Trophoblast cell (in vitro differentiated cells and primary cell): ENCODE measurements at regions not wholly inside any gene's neighbourhood (a gene's known extent, or its start where the extent isn't known, plus 50 kb on each side); places are given as distances from the start of the nearest gene placed in this dataset.

Experiments
- DNase-seq, 2 donors: peaks; one replicate each; pipeline ENCODE4 v3.0.0-alpha.2; 2016
- H2AFZ ChIP-seq: 2 replicates; pipeline ENCODE4 v1.6.1; 2013; ENCODE audit warnings: low read length, moderate library complexity, mild to moderate bottlenecking; ENCODE audit not compliant: insufficient read depth, poor library complexity
- H2AK5ac ChIP-seq: 2 replicates; pipeline ENCODE4 v1.6.1; 2013; ENCODE audit warnings: mild to moderate bottlenecking, low read length
- H2BK120ac ChIP-seq: 2 replicates; pipeline ENCODE4 v1.6.1; 2013; ENCODE audit warnings: low read length, mild to moderate bottlenecking, moderate library complexity; ENCODE audit not compliant: insufficient read depth, poor library complexity
- H2BK12ac ChIP-seq: 2 replicates; pipeline ENCODE4 v1.6.1; 2013; ENCODE audit warnings: mild to moderate bottlenecking, low read length, moderate library complexity
- H2BK5ac ChIP-seq: 2 replicates; pipeline ENCODE4 v1.6.1; 2013; ENCODE audit warnings: low read length, low read depth, moderate library complexity, mild to moderate bottlenecking; ENCODE audit not compliant: poor library complexity
- H3K14ac ChIP-seq: 2 replicates; pipeline ENCODE4 v1.6.1; 2013; ENCODE audit warnings: mild to moderate bottlenecking, low read length
- H3K18ac ChIP-seq: 2 replicates; pipeline ENCODE4 v1.6.1; 2013; ENCODE audit warnings: mild to moderate bottlenecking, low read length
- H3K23ac ChIP-seq: 2 replicates; pipeline ENCODE4 v1.6.1; 2013; ENCODE audit warnings: low read length
- H3K27ac ChIP-seq: 2 replicates; pipeline ENCODE4 v1.5.1; 2013; ENCODE audit warnings: low read depth, mild to moderate bottlenecking, inconsistent platforms, low read length, moderate library complexity
- H3K27me3 ChIP-seq: 2 replicates; pipeline ENCODE4 v1.6.1; 2013; ENCODE audit warnings: inconsistent platforms, mild to moderate bottlenecking, low read length, moderate library complexity; ENCODE audit not compliant: insufficient read depth
- H3K36me3 ChIP-seq, 2 experiments: 1 replicate in 1 of 2; 2 replicates in 1 of 2; pipeline ENCODE4 v1.6.1; 2013; ENCODE audit warnings: low read length in 2 of 2, mild to moderate bottlenecking in 2 of 2, moderate library complexity in 1 of 2; ENCODE audit not compliant: insufficient read depth in 2 of 2, control insufficient read depth in 1 of 2
- H3K4ac ChIP-seq: 2 replicates; pipeline ENCODE4 v1.6.1; 2013; ENCODE audit warnings: low read depth, mild to moderate bottlenecking, low read length, moderate library complexity
- H3K4me1 ChIP-seq, 2 experiments: 1 replicate in 1 of 2; 2 replicates in 1 of 2; pipeline ENCODE4 v1.6.1; 2013; ENCODE audit warnings: low read length in 2 of 2, mild to moderate bottlenecking in 2 of 2, moderate library complexity in 1 of 2; ENCODE audit not compliant: insufficient read depth in 2 of 2, control insufficient read depth in 1 of 2
- H3K4me2 ChIP-seq: 2 replicates; pipeline ENCODE4 v1.6.1; 2013; ENCODE audit warnings: inconsistent platforms, mild to moderate bottlenecking, low read length, moderate library complexity
- H3K4me3 ChIP-seq: 2 replicates; pipeline ENCODE4 v1.5.1; 2013; ENCODE audit warnings: mild to moderate bottlenecking, low read depth, low read length, inconsistent platforms
- H3K79me1 ChIP-seq: one replicate; pipeline ENCODE4 v1.6.1; 2013; ENCODE audit warnings: low read length
- H3K79me2 ChIP-seq: 2 replicates; pipeline ENCODE4 v1.6.1; 2013; ENCODE audit warnings: low read length, mild to moderate bottlenecking; ENCODE audit not compliant: control insufficient read depth, insufficient read depth, poor library complexity
- H3K9ac ChIP-seq: 2 replicates; pipeline ENCODE4 v1.6.1; 2013; ENCODE audit warnings: mild to moderate bottlenecking, low read length
- H3K9me3 ChIP-seq: 2 replicates; pipeline ENCODE4 v1.6.1; 2013; ENCODE audit warnings: low read depth, mild to moderate bottlenecking, control low read depth, inconsistent platforms, low read length; ENCODE audit not compliant: insufficient read depth
- H4K12ac ChIP-seq: 2 replicates; pipeline ENCODE4 v1.6.1; 2013; ENCODE audit warnings: low read depth, mild to moderate bottlenecking, low read length, moderate library complexity
- H4K8ac ChIP-seq: 2 replicates; pipeline ENCODE4 v1.6.1; 2013; ENCODE audit warnings: low read depth, mild to moderate bottlenecking, low read length, moderate library complexity
- H4K91ac ChIP-seq: one replicate; pipeline ENCODE4 v1.6.1; 2013; ENCODE audit warnings: low read depth, mild to moderate bottlenecking, low read length, moderate library complexity
- WGBS: extraction: QIAGEN DNeasy Blood & Tissue Kit; methylation state at CpG from one replicate; pipeline ENCODE4 v1.1.7; 2013; ENCODE audit warnings: missing lambda C conversion rate; ENCODE audit not compliant: insufficient read length, insufficient coverage; ENCODE audit errors: extremely low coverage; 5-methylcytosine and 5-hydroxymethylcytosine counted together

GRCh38 chr4:141812158-141812557, 175.8 kb downstream of the IL15 start:
- no peak overlapping the region for H4K12ac ChIP-seq
- H3K9me3 ChIP-seq: no peaks in the 10 kb centered on the region
- H3K36me3 ChIP-seq: no peaks in the 10 kb centered on the region
- H3K9ac ChIP-seq: no peak overlapping the region
- no peak overlapping the region for H3K4me3 ChIP-seq
- no peak overlapping the region for H3K27ac ChIP-seq
- H3K18ac ChIP-seq: no peak overlapping the region
- no peak overlapping the region for H2BK120ac ChIP-seq
- no peak overlapping the region for H2BK5ac ChIP-seq
- no peaks in the 10 kb centered on the region for H3K27me3 ChIP-seq
- no peak overlapping the region for H4K8ac ChIP-seq
- no peaks in the 10 kb centered on the region for H3K79me1 ChIP-seq
- no peak overlapping the region for H2BK12ac ChIP-seq
- no peak overlapping the region for H2AFZ ChIP-seq
- no peaks in the 10 kb centered on the region for H3K79me2 ChIP-seq
- H3K4me2 ChIP-seq: no peak overlapping the region
- H3K14ac ChIP-seq: no peak overlapping the region
- H4K91ac ChIP-seq: no peak overlapping the region
- no peak overlapping the region for H3K23ac ChIP-seq
- H3K4me1 ChIP-seq: no peaks in the 10 kb centered on the region
- DNase-seq: no peak
- H3K4ac ChIP-seq: no peak overlapping the region
- H2AK5ac ChIP-seq: no peak overlapping the region

- H4K8ac ChIP-seq: no peak overlapping the region
- DNase-seq: no peak
- H3K4me2 ChIP-seq: no peak overlapping the region
- no peak overlapping the region for H2AK5ac ChIP-seq
- no peak overlapping the region for H3K9ac ChIP-seq
- no peaks in the 10 kb centered on the region for H3K4me1 ChIP-seq
- H3K9me3 ChIP-seq: no peaks in the 10 kb centered on the region
- no peaks in the 10 kb centered on the region for H3K27me3 ChIP-seq
- no peak overlapping the region for H2BK5ac ChIP-seq
- H3K4me3 ChIP-seq: no peak overlapping the region
- no peak overlapping the region for H3K27ac ChIP-seq
- no peak overlapping the region for H4K91ac ChIP-seq
- H3K14ac ChIP-seq: no peak overlapping the region
- H3K79me1 ChIP-seq: no peaks in the 10 kb centered on the region
- no peak overlapping the region for H3K4ac ChIP-seq
- no peak overlapping the region for H3K23ac ChIP-seq
- H3K79me2 ChIP-seq: no peaks in the 10 kb centered on the region
- H3K36me3 ChIP-seq: no peaks in the 10 kb centered on the region
- H4K12ac ChIP-seq: no peak overlapping the region
- H3K18ac ChIP-seq: no peak overlapping the region
- no peak overlapping the region for H2AFZ ChIP-seq
- no peak overlapping the region for H2BK120ac ChIP-seq
- H2BK12ac ChIP-seq: no peak overlapping the region
These were observed 178.1 kb downstream of the IL15 start for GRCh38 chr4:141814499-141814898.

- WGBS: no CpG with 5 or more reads among the region's 3 CpGs
- no peaks in the 10 kb centered on the region for H3K27me3 ChIP-seq
These were observed 179.3 kb downstream of the IL15 start for GRCh38 chr4:141815646-141816045.

GRCh38 chr4:141826260-141826659, 189.9 kb downstream of the IL15 start:
- H3K36me3 ChIP-seq: no peaks in the 10 kb centered on the region
- no peak overlapping the region for H3K4me3 ChIP-seq
- H3K79me1 ChIP-seq: no peaks in the 10 kb centered on the region
- no peaks in the 10 kb centered on the region for H3K79me2 ChIP-seq
- H3K9ac ChIP-seq: no peak overlapping the region
- no peak overlapping the region for H3K4ac ChIP-seq
- no peaks in the 10 kb centered on the region for H3K27me3 ChIP-seq
- H2BK120ac ChIP-seq: no peak overlapping the region
- H4K91ac ChIP-seq: no peak overlapping the region
- no peak overlapping the region for H2AK5ac ChIP-seq
- H4K8ac ChIP-seq: no peak overlapping the region
- H4K12ac ChIP-seq: no peak overlapping the region
- H3K23ac ChIP-seq: no peak overlapping the region
- DNase-seq: no peak
- H2AFZ ChIP-seq: no peak overlapping the region
- no peak overlapping the region for H2BK5ac ChIP-seq
- no CpG with 5 or more reads among the region's 1 CpG for WGBS
- H3K18ac ChIP-seq: no peak overlapping the region
- no peak overlapping the region for H3K27ac ChIP-seq
- no peaks in the 10 kb centered on the region for H3K9me3 ChIP-seq
- H2BK12ac ChIP-seq: no peak overlapping the region
- no peak overlapping the region for H3K14ac ChIP-seq
- no peaks in the 10 kb centered on the region for H3K4me1 ChIP-seq
- no peak overlapping the region for H3K4me2 ChIP-seq

More at GRCh38 chr4:141815646-141816045, 179.3 kb downstream of the IL15 start:
- Histone ChIP-seq H3K4me2 (no peak overlapping the region), H4K12ac (no peak overlapping the region), H3K4me1 (no peaks in the 10 kb centered on the region), H4K91ac (no peak overlapping the region), H2BK12ac (no peak overlapping the region), H2BK5ac (no peak overlapping the region), H2AFZ (no peak overlapping the region), H3K14ac (no peak overlapping the region), H3K9me3 (no peaks in the 10 kb centered on the region), H2AK5ac (no peak overlapping the region), H3K18ac (no peak overlapping the region), H2BK120ac (no peak overlapping the region), H3K27ac (no peak overlapping the region), H3K79me2 (no peaks in the 10 kb centered on the region), H3K4me3 (no peak overlapping the region), H3K9ac (no peak overlapping the region), H3K36me3 (no peaks in the 10 kb centered on the region), H3K4ac (no peak overlapping the region), H3K79me1 (no peaks in the 10 kb centered on the region), H3K23ac (no peak overlapping the region), H4K8ac (no peak overlapping the region)
- DNase-seq: no peak

- Histone ChIP-seq H3K79me2 (no peaks in the 10 kb centered on the region), H3K14ac (no peak overlapping the region), H3K23ac (no peak overlapping the region), H2AFZ (no peak overlapping the region), H3K27ac (no peak overlapping the region), H3K4me3 (no peak overlapping the region), H2AK5ac (no peak overlapping the region), H3K79me1 (no peaks in the 10 kb centered on the region), H3K9ac (no peak overlapping the region), H4K91ac (no peak overlapping the region), H4K12ac (no peak overlapping the region), H2BK5ac (no peak overlapping the region), H3K4ac (no peak overlapping the region), H2BK120ac (no peak overlapping the region), H3K4me1 (no peaks in the 10 kb centered on the region), H2BK12ac (no peak overlapping the region), H3K4me2 (no peak overlapping the region), H3K9me3 (peaks cover 2% of the 10 kb centered on the region), H3K27me3 (no peaks in the 10 kb centered on the region), H3K36me3 (no peaks in the 10 kb centered on the region), H4K8ac (no peak overlapping the region), H3K18ac (no peak overlapping the region)
- WGBS: no CpG with 5 or more reads among the region's 4 CpGs
- DNase-seq: no peak
These were observed 196.8 kb downstream of the IL15 start for GRCh38 chr4:141833209-141833608.
